Uterus (tissue), 3 donors: ENCODE measurements at regions not wholly inside any gene's neighbourhood (a gene's known extent, or its start where the extent isn't known, plus 50 kb on each side); places are given as distances from the start of the nearest gene placed in this dataset.

Experiments used
- DNase-seq, 2 donors: peaks; one replicate each; pipeline ENCODE4 v3.0.0-alpha.2; 2019 to 2020
- H3K27ac ChIP-seq, 2 donors: fragments of 200-600 bp; sonication (generic); 1 replicate in 1 of 2; 2 replicates in 1 of 2; pipeline ENCODE4 v1.5.1; 2016 to 2018
- H3K27me3 ChIP-seq, 2 donors: fragments of 200-600 bp; sonication (generic); one replicate each; pipeline ENCODE4 v1.5.1; 2018 to 2019; ENCODE audit warnings: control low read depth in 1 of 2
- H3K36me3 ChIP-seq, 2 donors: fragments of 200-600 bp; sonication (generic); one replicate each; pipeline ENCODE4 v1.5.1; 2019; ENCODE audit warnings: control low read depth in 1 of 2
- H3K4me1 ChIP-seq, 2 donors: fragments of 200-600 bp; sonication (generic); one replicate each; pipeline ENCODE4 v1.5.1; 2018 to 2019; ENCODE audit warnings: control low read depth in 1 of 2
- H3K4me3 ChIP-seq, 2 donors: fragments of 200-600 bp; sonication (generic); 1 replicate in 1 of 2; 2 replicates in 1 of 2; pipeline ENCODE4 v1.5.1; 2018 to 2019; ENCODE audit warnings: mild to moderate bottlenecking in 1 of 2
- H3K9me3 ChIP-seq, 2 donors: fragments of 200-600 bp; sonication (generic); one replicate each; pipeline ENCODE4 v1.5.1; 2019; ENCODE audit warnings: control low read depth in 1 of 2
- CTCF ChIP-seq, 4 experiments: fragments of 200-600 bp in 2 of 4; fragments of 450-650 bp in 2 of 4; sonication (generic) in 2 of 4; IDR thresholded peaks; one replicate each; pipeline ENCODE4 v1.5.1; 2016 to 2019; ENCODE audit warnings: antibody characterized with exemption in 4 of 4, mild to moderate bottlenecking in 2 of 4, moderate library complexity in 1 of 4
- POLR2A ChIP-seq, 2 donors: fragments of 450-650 bp; IDR thresholded peaks; one replicate each; pipeline ENCODE4 v1.6.1; 2016; ENCODE audit warnings: antibody characterized with exemption in 2 of 2, mild to moderate bottlenecking in 1 of 2, moderate library complexity in 1 of 2
- intact Hi-C: fragments of 100-400 bp; cut with DNase I; formaldehyde crosslinking; loops from one replicate; pipeline ENCODE4 v1.15.1; 2023; ENCODE audit warnings: low total_unique reads
- donor health status: DM: yes; HTN: yes; CAD: no.

- no peaks in the 10 kb centered on the region for H3K9me3 ChIP-seq
- DNase-seq = no peak
- H3K4me1 ChIP-seq = no peaks in the 10 kb centered on the region
- H3K27ac ChIP-seq = no peak overlapping the region
- no peaks in the 10 kb centered on the region for H3K27me3 ChIP-seq
- no peak overlapping the region for H3K4me3 ChIP-seq
- intact Hi-C loops = no loop called here
- no peaks in the 10 kb centered on the region for H3K36me3 ChIP-seq
- TF ChIP-seq CTCF (IDR thresholded peaks at IDR 0.05) (no peak), POLR2A (IDR thresholded peaks at IDR 0.05) (no peak)
These were observed 808.9 kb upstream of the SEL1L start for GRCh38 chr14:82342596-82342995.

DNA sequence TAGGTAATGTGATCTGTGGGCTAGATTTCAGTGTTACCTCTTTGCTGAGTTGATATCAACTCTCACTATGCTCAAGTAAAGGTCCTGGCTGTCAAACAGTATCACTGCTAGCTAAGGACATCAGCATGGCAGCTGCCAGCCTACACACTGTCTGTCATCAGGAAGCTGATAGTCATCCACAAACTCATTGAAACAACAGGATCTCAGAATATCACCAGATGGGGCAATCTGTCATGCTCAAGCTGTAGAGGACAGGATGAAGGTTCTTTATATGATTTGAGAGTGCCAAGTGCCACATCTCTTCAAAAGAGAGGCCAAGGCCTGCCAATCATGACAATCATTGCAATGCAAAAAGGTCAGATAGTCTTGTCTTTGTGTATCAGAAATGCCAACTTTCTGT is 811.5 kb upstream of the SEL1L start:
- no peak for DNase-seq
- Histone ChIP-seq H3K27ac (no peak overlapping the region), H3K4me3 (no peak overlapping the region), H3K9me3 (no peaks in the 10 kb centered on the region), H3K36me3 (no peaks in the 10 kb centered on the region), H3K27me3 (no peaks in the 10 kb centered on the region), H3K4me1 (no peaks in the 10 kb centered on the region)
- TF ChIP-seq CTCF (IDR thresholded peaks at IDR 0.05) (no peak), POLR2A (IDR thresholded peaks at IDR 0.05) (no peak)
- intact Hi-C loops = no loop called here

DNA sequence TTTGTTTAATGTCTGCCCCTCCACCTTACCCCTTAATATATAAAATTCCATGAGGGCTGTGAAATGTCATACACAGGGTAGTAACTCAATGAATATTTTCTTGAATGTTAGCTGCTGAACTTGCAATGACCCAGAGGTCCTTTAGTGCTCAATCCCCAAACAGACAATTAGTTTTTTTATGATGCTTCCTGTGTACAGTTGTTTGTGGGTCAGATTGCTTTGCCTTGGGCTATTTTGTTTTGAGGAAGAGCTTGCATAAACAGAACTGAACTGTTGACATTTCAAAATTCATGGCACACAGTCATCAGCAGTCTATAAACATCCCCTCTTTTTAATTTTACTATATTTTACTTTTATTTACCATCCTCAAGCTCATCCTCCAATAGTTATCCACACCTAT is 820.5 kb upstream of the SEL1L start:
- intact Hi-C loops = no loop called here
- H3K4me1 ChIP-seq = no peaks in the 10 kb centered on the region
- H3K27me3 ChIP-seq = no peaks in the 10 kb centered on the region
- no peak for DNase-seq
- TF ChIP-seq POLR2A (IDR thresholded peaks at IDR 0.05) (no peak), CTCF (IDR thresholded peaks at IDR 0.05) (no peak)
- H3K27ac ChIP-seq = no peak overlapping the region
- no peak overlapping the region for H3K4me3 ChIP-seq
- H3K36me3 ChIP-seq = no peaks in the 10 kb centered on the region
- H3K9me3 ChIP-seq = no peaks in the 10 kb centered on the region

GRCh38 chr14:82359201-82359600 is 825.5 kb upstream of the SEL1L start:
- Histone ChIP-seq H3K4me3 (no peak overlapping the region), H3K27ac (no peak overlapping the region), H3K9me3 (no peaks in the 10 kb centered on the region), H3K36me3 (no peaks in the 10 kb centered on the region), H3K4me1 (no peaks in the 10 kb centered on the region), H3K27me3 (no peaks in the 10 kb centered on the region)
- intact Hi-C loops = no loop called here
- DNase-seq = no peak
- no peak for TF ChIP-seq CTCF (IDR thresholded peaks at IDR 0.05)
- no peak for TF ChIP-seq POLR2A (IDR thresholded peaks at IDR 0.05)

DNA sequence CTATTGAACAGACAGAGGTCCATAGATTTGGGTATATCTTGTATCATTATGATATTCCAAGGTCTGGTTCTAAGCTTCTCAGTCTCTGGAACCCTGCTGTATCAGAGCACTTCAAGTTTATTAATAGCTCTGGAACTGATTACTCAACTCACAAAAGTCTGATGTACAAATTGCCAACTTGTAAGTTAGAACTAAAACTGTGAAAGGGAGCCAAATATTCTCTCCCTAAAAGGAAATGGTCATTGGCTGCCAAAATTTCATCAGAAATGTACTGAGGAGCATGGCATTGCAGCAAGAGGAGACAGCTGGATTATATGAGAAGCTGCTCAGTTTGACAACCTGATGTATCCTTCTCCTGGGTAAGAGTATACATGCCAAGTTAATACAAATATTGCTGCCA is 828.8 kb upstream of the SEL1L start:
- intact Hi-C loops = no loop called here
- Histone ChIP-seq H3K4me3 (no peak overlapping the region), H3K36me3 (no peaks in the 10 kb centered on the region), H3K9me3 (no peaks in the 10 kb centered on the region), H3K4me1 (no peaks in the 10 kb centered on the region), H3K27ac (no peak overlapping the region), H3K27me3 (no peaks in the 10 kb centered on the region)
- no peak for DNase-seq
- TF ChIP-seq CTCF (IDR thresholded peaks at IDR 0.05) (no peak), POLR2A (IDR thresholded peaks at IDR 0.05) (no peak)
